GM12878 (cell line): ENCODE measurements at regions not wholly inside any gene's neighbourhood (a gene's known extent, or its start where the extent isn't known, plus 50 kb on each side); places are given as distances from the start of the nearest gene placed in this dataset.

Experiments
- ATAC-seq: fragments of 200-7000 bp; cut with Tn5 transposase; 3 replicates; pipeline ENCODE4 v1.9.1; 2020; ENCODE audit warnings: mild to moderate bottlenecking, moderate library complexity
- BruUV-seq: library from RNA; stranded (reverse); fragments of 400-500 nt; replicated peaks from 2 replicates; lab custom pipeline; 2021; lab: Mats Ljungman, UMichigan
- CTCF ChIA-PET: fragments of 300-600 bp; sonication (Branson Sonifier 250); formaldehyde crosslinking; extraction: SDS; loops from one replicate; lab custom pipeline; 2021; ENCODE audit warnings: inconsistent platforms; lab: Yijun Ruan, JAX
- POLR2A ChIA-PET: fragments of 350-600 bp; formaldehyde crosslinking; extraction: SDS; loops from one replicate; lab custom pipeline; 2021; ENCODE audit warnings: inconsistent platforms; lab: Charles Lee
- RAD21 ChIA-PET: fragments of 300-600 bp; sonication (Branson Sonifier 250); formaldehyde crosslinking; loops from one replicate; lab custom pipeline; 2023; ENCODE audit warnings: antibody characterized with exemption; ENCODE audit not compliant: unreplicated experiment; lab: Charles Lee
- SMC1A ChIA-PET: fragments of 300-600 bp; sonication (Branson Sonifier 250); formaldehyde crosslinking; loops from one replicate; lab custom pipeline; 2023; ENCODE audit not compliant: unreplicated experiment, uncharacterized antibody; lab: Charles Lee
- DNase-seq: peaks from one replicate; pipeline ENCODE4 v3.0.0-alpha.2; 2011; ENCODE audit warnings: low read depth, low spot score
- FAIRE-seq: peaks from 3 replicates; lab custom pipeline; 2011; peaks lifted over from hg19 to GRCh38; lab: Jason Lieb, UNC
- H2AFZ ChIP-seq: 2 replicates; pipeline ENCODE4 v1.6.0; 2011; ENCODE audit warnings: low read depth, low read length, control low read depth; ENCODE audit not compliant: control insufficient read depth
- H3K27ac ChIP-seq: 2 replicates; pipeline ENCODE4 v1.5.1; 2011; ENCODE audit warnings: control low read depth; ENCODE audit not compliant: control insufficient read depth, insufficient read depth
- H3K27me3 ChIP-seq, 2 experiments: replicated peaks in 1 of 2; 2 replicates each; pipeline versions ENCODE4 v1.6.0 to v1.6.1; 2011; ENCODE audit warnings: low read length in 1 of 2; ENCODE audit not compliant: control insufficient read depth in 2 of 2, insufficient read depth in 2 of 2
- H3K36me3 ChIP-seq, 2 experiments: 2 replicates each; pipeline ENCODE4 v1.5.1; 2011; ENCODE audit warnings: low read length in 1 of 2; ENCODE audit not compliant: control insufficient read depth in 2 of 2, insufficient read depth in 2 of 2
- H3K4me1 ChIP-seq: 2 replicates; pipeline ENCODE4 v1.6.1; 2011; ENCODE audit warnings: mild to moderate bottlenecking, low read length, moderate library complexity, mixed read lengths; ENCODE audit not compliant: control insufficient read depth, insufficient read depth
- H3K4me2 ChIP-seq: 2 replicates; pipeline ENCODE4 v1.6.0; 2011; ENCODE audit warnings: control low read depth; ENCODE audit not compliant: control insufficient read depth, insufficient read depth
- H3K4me3 ChIP-seq: fragments of 200-600 bp; sonication (generic); 2 replicates; pipeline ENCODE4 v1.5.1; 2016
- H3K79me2 ChIP-seq: 2 replicates; pipeline ENCODE4 v1.6.0; 2011; ENCODE audit warnings: low read length; ENCODE audit not compliant: control insufficient read depth, insufficient read depth
- H3K9ac ChIP-seq: 2 replicates; pipeline ENCODE4 v1.8.0; 2011; ENCODE audit warnings: low read length, control low read depth, mixed read lengths; ENCODE audit not compliant: control insufficient read depth, insufficient read depth
- H3K9me3 ChIP-seq: replicated peaks from 3 replicates; pipeline ENCODE4 v1.5.1; 2011; ENCODE audit warnings: mild to moderate bottlenecking, low read length; ENCODE audit not compliant: control insufficient read depth, insufficient read depth
- H4K20me1 ChIP-seq: 2 replicates; pipeline ENCODE4 v1.6.0; 2011; ENCODE audit not compliant: control insufficient read depth, insufficient read depth
- BMI1 ChIP-seq: fragments of 450-650 bp; IDR thresholded peaks from 2 replicates; pipeline ENCODE4 v1.6.1; 2016; ENCODE audit warnings: mild to moderate bottlenecking, moderate library complexity, borderline replicate concordance
- ELK1 ChIP-seq: IDR thresholded peaks from 2 replicates; pipeline ENCODE4 v1.6.1; 2012; ENCODE audit warnings: low read depth, low read length, improper control_type of control experiment
- FOXK2 ChIP-seq: fragments of 450-650 bp; IDR thresholded peaks from 2 replicates; pipeline ENCODE4 v1.6.1; 2017; ENCODE audit warnings: mild to moderate bottlenecking, moderate library complexity
- HCFC1 ChIP-seq: fragments of 150-350 bp; IDR thresholded peaks from 2 replicates; pipeline ENCODE4 v1.6.1; 2014; ENCODE audit warnings: low read length
- JUNB ChIP-seq: IDR thresholded peaks from 2 replicates; pipeline ENCODE4 v1.6.1; 2016; ENCODE audit warnings: antibody characterized with exemption, mild to moderate bottlenecking
- MTA2 ChIP-seq: fragments of 450-650 bp; IDR thresholded peaks from 2 replicates; pipeline ENCODE4 v1.6.1; 2016; ENCODE audit warnings: low read depth, mild to moderate bottlenecking, moderate library complexity
- NR2C1 ChIP-seq: fragments of 450-650 bp; IDR thresholded peaks from 2 replicates; pipeline ENCODE4 v1.6.1; 2017; ENCODE audit warnings: antibody characterized with exemption, mild to moderate bottlenecking, moderate library complexity
- RB1 ChIP-seq: fragments of 450-650 bp; formaldehyde crosslinking; IDR thresholded peaks from 2 replicates; pipeline ENCODE4 v1.6.1; 2017; ENCODE audit warnings: mild to moderate bottlenecking, borderline replicate concordance
- YY1 ChIP-seq: IDR thresholded peaks from 2 replicates; pipeline ENCODE4 v1.6.1; 2011; ENCODE audit warnings: low read depth, mild to moderate bottlenecking, low read length
- WGBS: methylation state at CpG from one replicate; pipeline ENCODE4 v1.1.6; 2016; ENCODE audit warnings: low lambda C conversion rate; ENCODE audit not compliant: insufficient replicate concordance, insufficient coverage; ENCODE audit errors: missing lambda C conversion rate; 5-methylcytosine and 5-hydroxymethylcytosine counted together
- in situ Hi-C: fragments of 300-500 bp; cut with MboI; formaldehyde crosslinking; loops from 9 replicates; pipeline ENCODE4 v1.14.3; 2018; ENCODE audit warnings: mixed read lengths
- intact Hi-C: fragments of 100-400 bp; cut with micrococcal nuclease; formaldehyde crosslinking; loops from one replicate; pipeline ENCODE4 v1.14.2; 2022; ENCODE audit not compliant: unreplicated experiment
- TF ChIP-seq, protein P1 (sequence below): IDR thresholded peaks from 2 replicates; pipeline ENCODE4 v1.6.1; 2012; ENCODE audit warnings: low read length, inconsistent platforms
- TF ChIP-seq, protein P2 (sequence below): fragments of 450-650 bp; IDR thresholded peaks from 2 replicates; pipeline ENCODE4 v1.6.1; 2017; ENCODE audit warnings: antibody characterized with exemption, mild to moderate bottlenecking, moderate library complexity
- TF ChIP-seq, protein P3 (sequence below): IDR thresholded peaks from 2 replicates; pipeline ENCODE4 v1.6.1; 2012; ENCODE audit warnings: improper control_type of control experiment, low read depth, low read length; ENCODE audit not compliant: insufficient replicate concordance

GRCh38 chr9:105023788-105024187 lies 95.8 kb upstream of the ABCA1 start:
- Histone ChIP-seq H3K9me3 (no peaks in the 10 kb centered on the region), H3K4me2 (no peak overlapping the region), H3K9ac (no peak overlapping the region), H2AFZ (no peak overlapping the region), H3K27ac (no peak overlapping the region), H4K20me1 (no peaks in the 10 kb centered on the region), H3K79me2 (no peaks in the 10 kb centered on the region), H3K27me3 (no peaks in the 10 kb centered on the region), H3K4me1 (no peaks in the 10 kb centered on the region), H3K4me3 (no peak overlapping the region), H3K36me3 (no peaks in the 10 kb centered on the region)
- ChIA-PET RAD21 (no interaction called here), POLR2A (interaction anchor here (1.1 kb wide), 1 partner anchor 8 kb away, joined by 5 read pairs; no protein-coding TSS in a partner anchor), SMC1A (interaction anchor here (1.1 kb wide), 1 partner anchor 9 kb away, joined by 4 read pairs; no protein-coding TSS in a partner anchor), CTCF (no interaction called here)
- BruUV-seq = no TSS peak
- 69% methylated on average over 1 of the region's 1 CpG for WGBS
- ATAC-seq (no peak), DNase-seq (no peak), FAIRE-seq (no peak)
- in situ Hi-C loops = no loop called here
- intact Hi-C loops = no loop called here
- TF ChIP-seq ELK1 = no peak
- no peak for TF ChIP-seq BMI1
- no peak for TF ChIP-seq YY1
- no peak for TF ChIP-seq HCFC1
- TF ChIP-seq, protein P1, sequence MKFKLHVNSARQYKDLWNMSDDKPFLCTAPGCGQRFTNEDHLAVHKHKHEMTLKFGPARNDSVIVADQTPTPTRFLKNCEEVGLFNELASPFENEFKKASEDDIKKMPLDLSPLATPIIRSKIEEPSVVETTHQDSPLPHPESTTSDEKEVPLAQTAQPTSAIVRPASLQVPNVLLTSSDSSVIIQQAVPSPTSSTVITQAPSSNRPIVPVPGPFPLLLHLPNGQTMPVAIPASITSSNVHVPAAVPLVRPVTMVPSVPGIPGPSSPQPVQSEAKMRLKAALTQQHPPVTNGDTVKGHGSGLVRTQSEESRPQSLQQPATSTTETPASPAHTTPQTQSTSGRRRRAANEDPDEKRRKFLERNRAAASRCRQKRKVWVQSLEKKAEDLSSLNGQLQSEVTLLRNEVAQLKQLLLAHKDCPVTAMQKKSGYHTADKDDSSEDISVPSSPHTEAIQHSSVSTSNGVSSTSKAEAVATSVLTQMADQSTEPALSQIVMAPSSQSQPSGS = no peak
- no peak for TF ChIP-seq NR2C1
- TF ChIP-seq RB1 = no peak
- TF ChIP-seq, protein P2, sequence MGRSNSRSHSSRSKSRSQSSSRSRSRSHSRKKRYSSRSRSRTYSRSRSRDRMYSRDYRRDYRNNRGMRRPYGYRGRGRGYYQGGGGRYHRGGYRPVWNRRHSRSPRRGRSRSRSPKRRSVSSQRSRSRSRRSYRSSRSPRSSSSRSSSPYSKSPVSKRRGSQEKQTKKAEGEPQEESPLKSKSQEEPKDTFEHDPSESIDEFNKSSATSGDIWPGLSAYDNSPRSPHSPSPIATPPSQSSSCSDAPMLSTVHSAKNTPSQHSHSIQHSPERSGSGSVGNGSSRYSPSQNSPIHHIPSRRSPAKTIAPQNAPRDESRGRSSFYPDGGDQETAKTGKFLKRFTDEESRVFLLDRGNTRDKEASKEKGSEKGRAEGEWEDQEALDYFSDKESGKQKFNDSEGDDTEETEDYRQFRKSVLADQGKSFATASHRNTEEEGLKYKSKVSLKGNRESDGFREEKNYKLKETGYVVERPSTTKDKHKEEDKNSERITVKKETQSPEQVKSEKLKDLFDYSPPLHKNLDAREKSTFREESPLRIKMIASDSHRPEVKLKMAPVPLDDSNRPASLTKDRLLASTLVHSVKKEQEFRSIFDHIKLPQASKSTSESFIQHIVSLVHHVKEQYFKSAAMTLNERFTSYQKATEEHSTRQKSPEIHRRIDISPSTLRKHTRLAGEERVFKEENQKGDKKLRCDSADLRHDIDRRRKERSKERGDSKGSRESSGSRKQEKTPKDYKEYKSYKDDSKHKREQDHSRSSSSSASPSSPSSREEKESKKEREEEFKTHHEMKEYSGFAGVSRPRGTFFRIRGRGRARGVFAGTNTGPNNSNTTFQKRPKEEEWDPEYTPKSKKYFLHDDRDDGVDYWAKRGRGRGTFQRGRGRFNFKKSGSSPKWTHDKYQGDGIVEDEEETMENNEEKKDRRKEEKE = no peak
- TF ChIP-seq MTA2 = no peak
- TF ChIP-seq FOXK2 = no peak
- TF ChIP-seq, protein P3, sequence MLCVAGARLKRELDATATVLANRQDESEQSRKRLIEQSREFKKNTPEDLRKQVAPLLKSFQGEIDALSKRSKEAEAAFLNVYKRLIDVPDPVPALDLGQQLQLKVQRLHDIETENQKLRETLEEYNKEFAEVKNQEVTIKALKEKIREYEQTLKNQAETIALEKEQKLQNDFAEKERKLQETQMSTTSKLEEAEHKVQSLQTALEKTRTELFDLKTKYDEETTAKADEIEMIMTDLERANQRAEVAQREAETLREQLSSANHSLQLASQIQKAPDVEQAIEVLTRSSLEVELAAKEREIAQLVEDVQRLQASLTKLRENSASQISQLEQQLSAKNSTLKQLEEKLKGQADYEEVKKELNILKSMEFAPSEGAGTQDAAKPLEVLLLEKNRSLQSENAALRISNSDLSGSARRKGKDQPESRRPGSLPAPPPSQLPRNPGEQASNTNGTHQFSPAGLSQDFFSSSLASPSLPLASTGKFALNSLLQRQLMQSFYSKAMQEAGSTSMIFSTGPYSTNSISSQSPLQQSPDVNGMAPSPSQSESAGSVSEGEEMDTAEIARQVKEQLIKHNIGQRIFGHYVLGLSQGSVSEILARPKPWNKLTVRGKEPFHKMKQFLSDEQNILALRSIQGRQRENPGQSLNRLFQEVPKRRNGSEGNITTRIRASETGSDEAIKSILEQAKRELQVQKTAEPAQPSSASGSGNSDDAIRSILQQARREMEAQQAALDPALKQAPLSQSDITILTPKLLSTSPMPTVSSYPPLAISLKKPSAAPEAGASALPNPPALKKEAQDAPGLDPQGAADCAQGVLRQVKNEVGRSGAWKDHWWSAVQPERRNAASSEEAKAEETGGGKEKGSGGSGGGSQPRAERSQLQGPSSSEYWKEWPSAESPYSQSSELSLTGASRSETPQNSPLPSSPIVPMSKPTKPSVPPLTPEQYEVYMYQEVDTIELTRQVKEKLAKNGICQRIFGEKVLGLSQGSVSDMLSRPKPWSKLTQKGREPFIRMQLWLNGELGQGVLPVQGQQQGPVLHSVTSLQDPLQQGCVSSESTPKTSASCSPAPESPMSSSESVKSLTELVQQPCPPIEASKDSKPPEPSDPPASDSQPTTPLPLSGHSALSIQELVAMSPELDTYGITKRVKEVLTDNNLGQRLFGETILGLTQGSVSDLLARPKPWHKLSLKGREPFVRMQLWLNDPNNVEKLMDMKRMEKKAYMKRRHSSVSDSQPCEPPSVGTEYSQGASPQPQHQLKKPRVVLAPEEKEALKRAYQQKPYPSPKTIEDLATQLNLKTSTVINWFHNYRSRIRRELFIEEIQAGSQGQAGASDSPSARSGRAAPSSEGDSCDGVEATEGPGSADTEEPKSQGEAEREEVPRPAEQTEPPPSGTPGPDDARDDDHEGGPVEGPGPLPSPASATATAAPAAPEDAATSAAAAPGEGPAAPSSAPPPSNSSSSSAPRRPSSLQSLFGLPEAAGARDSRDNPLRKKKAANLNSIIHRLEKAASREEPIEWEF = no peak
- no peak for TF ChIP-seq JUNB
